ENCODE measurements at regions not wholly inside any gene's neighbourhood (a gene's known extent, or its start where the extent isn't known, plus 50 kb on each side); places are given as distances from the start of the nearest gene placed in this dataset.
"Not testable (repeated sequence)": the region's sequence is repeated elsewhere in the genome, so short reads cannot be mapped to it uniquely, and the experiment has no call there.

- peak; percentile 4 for DNase-seq (ENCODE audit: low read depth, low spot score)
- H3K4me3 ChIP-seq (ENCODE audit: low read length), result no peak overlapping the region
Observed at GRCh38 chr2:146701183-146701582, 1143.6 kb upstream of the ACVR2A start.

- no peak for DNase-seq (ENCODE audit: low read depth, low spot score)
- H3K4me3 ChIP-seq (ENCODE audit: low read length), result no peak overlapping the region
Observed at GRCh38 chr2:146697307-146697706, 1147.5 kb upstream of the ACVR2A start.

GRCh38 chr2:146696787-146697186 is 1148.0 kb upstream of the ACVR2A start:
- H3K4me3 ChIP-seq (ENCODE audit: low read length); DNase-seq (ENCODE audit: low read depth, low spot score): not testable (repeated sequence)

GRCh38 chr2:146681991-146682390 is 1162.8 kb upstream of the ACVR2A start:
- H3K4me3 ChIP-seq (ENCODE audit: low read length), result no peak overlapping the region
- DNase-seq (ENCODE audit: low read depth, low spot score), result no peak

- H3K4me3 ChIP-seq (ENCODE audit: low read length), result no peak overlapping the region
- no peak for DNase-seq (ENCODE audit: low read depth, low spot score)
Observed at GRCh38 chr2:146678516-146678915, 1166.3 kb upstream of the ACVR2A start.

- no peak overlapping the region for H3K4me3 ChIP-seq (ENCODE audit: low read length)
- no peak for DNase-seq (ENCODE audit: low read depth, low spot score)
Observed at GRCh38 chr2:146677280-146677679, 1167.5 kb upstream of the ACVR2A start.

- no peak overlapping the region for H3K4me3 ChIP-seq (ENCODE audit: low read length)
- DNase-seq (ENCODE audit: low read depth, low spot score), result no peak
Observed at GRCh38 chr2:146669735-146670134, 1175.1 kb upstream of the ACVR2A start.

- DNase-seq (ENCODE audit: low read depth, low spot score), result no peak
- H3K4me3 ChIP-seq (ENCODE audit: low read length), result no peak overlapping the region
Observed at GRCh38 chr2:146666340-146666739, 1178.5 kb upstream of the ACVR2A start.

GRCh38 chr2:146665800-146666199 is 1179.0 kb upstream of the ACVR2A start:
- no peak for DNase-seq (ENCODE audit: low read depth, low spot score)
- no peak overlapping the region for H3K4me3 ChIP-seq (ENCODE audit: low read length)

- peak; percentile 11 for DNase-seq (ENCODE audit: low read depth, low spot score)
- no peak overlapping the region for H3K4me3 ChIP-seq (ENCODE audit: low read length)
Observed at GRCh38 chr2:146661473-146662096, 1183.2 kb upstream of the ACVR2A start.

GRCh38 chr2:146659976-146660375 is 1184.9 kb upstream of the ACVR2A start:
- H3K4me3 ChIP-seq (ENCODE audit: low read length), result no peak overlapping the region
- no peak for DNase-seq (ENCODE audit: low read depth, low spot score)

GRCh38 chr2:146652311-146652710 is 1192.5 kb upstream of the ACVR2A start:
- DNase-seq (ENCODE audit: low read depth, low spot score), result no peak
- H3K4me3 ChIP-seq (ENCODE audit: low read length), result no peak overlapping the region

GRCh38 chr2:146651361-146651760 is 1193.5 kb upstream of the ACVR2A start:
- DNase-seq (ENCODE audit: low read depth, low spot score), result no peak
- no peak overlapping the region for H3K4me3 ChIP-seq (ENCODE audit: low read length)

- H3K4me3 ChIP-seq (ENCODE audit: low read length), result no peak overlapping the region
- peak; percentile 10 for DNase-seq (ENCODE audit: low read depth, low spot score)
Observed at GRCh38 chr2:146642066-146642465, 1202.8 kb upstream of the ACVR2A start.

- H3K4me3 ChIP-seq (ENCODE audit: low read length), result no peak overlapping the region
- DNase-seq (ENCODE audit: low read depth, low spot score), result no peak
Observed at GRCh38 chr2:146634230-146635097, 1210.4 kb upstream of the ACVR2A start.

- DNase-seq (ENCODE audit: low read depth, low spot score), result no peak
- no peak overlapping the region for H3K4me3 ChIP-seq (ENCODE audit: low read length)
Observed at GRCh38 chr2:146633159-146633558, 1211.7 kb upstream of the ACVR2A start.

- no peak overlapping the region for H3K4me3 ChIP-seq (ENCODE audit: low read length)
- no peak for DNase-seq (ENCODE audit: low read depth, low spot score)
Observed at GRCh38 chr2:146632707-146633106, 1212.1 kb upstream of the ACVR2A start.

GRCh38 chr2:146624430-146625160 is 1220.2 kb upstream of the ACVR2A start:
- no peak for DNase-seq (ENCODE audit: low read depth, low spot score)
- no peak overlapping the region for H3K4me3 ChIP-seq (ENCODE audit: low read length)

GRCh38 chr2:146623771-146624170 is 1221.1 kb upstream of the ACVR2A start:
- no peak overlapping the region for H3K4me3 ChIP-seq (ENCODE audit: low read length)
- no peak for DNase-seq (ENCODE audit: low read depth, low spot score)

GRCh38 chr2:146621656-146622055 is 1223.2 kb upstream of the ACVR2A start:
- H3K4me3 ChIP-seq (ENCODE audit: low read length), result no peak overlapping the region
- no peak for DNase-seq (ENCODE audit: low read depth, low spot score)

Data from Jurkat, Clone E6-1 (cell line).